Stimulated activated naive CD8-positive, alpha-beta T cell treated with anti-CD3 and anti-CD28 coated beads, Interleukin-15, Interleukin-2, amounts not matched to agents 100 ng/mL and 50 ng/mL, for 24 hours (primary cell): ENCODE measurements at regions not wholly inside any gene's neighbourhood (a gene's known extent, or its start where the extent isn't known, plus 50 kb on each side); places are given as distances from the start of the nearest gene placed in this dataset.

Experiments
- H3K27ac Mint-ChIP-seq: one replicate; pipeline ENCODE4 v1.8.0; 2021; ENCODE audit warnings: mild to moderate bottlenecking, mixed read lengths
- H3K27me3 Mint-ChIP-seq: one replicate; pipeline ENCODE4 v1.8.0; 2021; ENCODE audit warnings: mixed read lengths
- H3K36me3 Mint-ChIP-seq: one replicate; pipeline ENCODE4 v1.8.0; 2021; ENCODE audit warnings: low read depth, mixed read lengths
- H3K4me1 Mint-ChIP-seq: one replicate; pipeline ENCODE4 v1.8.0; 2021; ENCODE audit warnings: low read depth, mixed read lengths
- H3K4me3 Mint-ChIP-seq: one replicate; pipeline ENCODE4 v1.8.0; 2021; ENCODE audit warnings: mild to moderate bottlenecking, mixed read lengths
- H3K9me3 Mint-ChIP-seq: one replicate; pipeline ENCODE4 v1.8.0; 2021; ENCODE audit warnings: mixed read lengths

GRCh38 chrX:39527025-39527424 lies 570.7 kb downstream of the BCOR start:
- H3K4me1 Mint-ChIP-seq = no peaks in the 10 kb centered on the region
- no peaks in the 10 kb centered on the region for H3K27me3 Mint-ChIP-seq

GRCh38 chrX:39528161-39528916 lies 569.4 kb downstream of the BCOR start:
- Mint-ChIP-seq H3K9me3 (no peaks in the 10 kb centered on the region), H3K4me3 (no peak overlapping the region), H3K4me1 (peaks cover 6% of the 10 kb centered on the region), H3K27me3 (no peaks in the 10 kb centered on the region), H3K27ac (no peak overlapping the region), H3K36me3 (no peaks in the 10 kb centered on the region)

More at GRCh38 chrX:39527025-39527424, 570.7 kb downstream of the BCOR start:
- Mint-ChIP-seq H3K36me3 (no peaks in the 10 kb centered on the region), H3K9me3 (no peaks in the 10 kb centered on the region), H3K27ac (no peak overlapping the region), H3K4me3 (no peak overlapping the region)

GRCh38 chrX:39532761-39533160 lies 565.0 kb downstream of the BCOR start:
- Mint-ChIP-seq H3K4me1 (peaks cover 6% of the 10 kb centered on the region), H3K9me3 (no peaks in the 10 kb centered on the region), H3K27me3 (peaks cover 10% of the 10 kb centered on the region), H3K4me3 (no peak overlapping the region), H3K27ac (no peak overlapping the region), H3K36me3 (no peaks in the 10 kb centered on the region)

GRCh38 chrX:39534949-39535348 lies 562.8 kb downstream of the BCOR start:
- Mint-ChIP-seq H3K27ac (no peak overlapping the region), H3K9me3 (no peaks in the 10 kb centered on the region), H3K4me3 (no peak overlapping the region), H3K4me1 (peaks cover 6% of the 10 kb centered on the region), H3K36me3 (no peaks in the 10 kb centered on the region), H3K27me3 (peaks cover 10% of the 10 kb centered on the region)

- Mint-ChIP-seq H3K9me3 (no peaks in the 10 kb centered on the region), H3K4me3 (no peak overlapping the region)
Observed at GRCh38 chrX:39536211-39536610, 561.5 kb downstream of the BCOR start.

GRCh38 chrX:39541881-39542280 lies 555.9 kb downstream of the BCOR start:
- Mint-ChIP-seq H3K36me3 (no peaks in the 10 kb centered on the region), H3K9me3 (peaks cover 13% of the 10 kb centered on the region), H3K27ac (no peak overlapping the region), H3K27me3 (no peaks in the 10 kb centered on the region), H3K4me1 (no peaks in the 10 kb centered on the region), H3K4me3 (no peak overlapping the region)

More at GRCh38 chrX:39536211-39536610, 561.5 kb downstream of the BCOR start:
- Mint-ChIP-seq H3K27me3 (peaks cover 10% of the 10 kb centered on the region), H3K36me3 (no peaks in the 10 kb centered on the region), H3K4me1 (peaks cover 6% of the 10 kb centered on the region), H3K27ac (no peak overlapping the region)

GRCh38 chrX:39542316-39542715 lies 555.4 kb downstream of the BCOR start:
- H3K9me3 Mint-ChIP-seq = peaks cover 13% of the 10 kb centered on the region
- H3K27me3 Mint-ChIP-seq = no peaks in the 10 kb centered on the region
- no peaks in the 10 kb centered on the region for H3K36me3 Mint-ChIP-seq
- no peaks in the 10 kb centered on the region for H3K4me1 Mint-ChIP-seq
- no peak overlapping the region for H3K27ac Mint-ChIP-seq
- H3K4me3 Mint-ChIP-seq = no peak overlapping the region

- Mint-ChIP-seq H3K4me1 (peaks cover 20% of the 10 kb centered on the region), H3K4me3 (no peak overlapping the region), H3K36me3 (no peaks in the 10 kb centered on the region), H3K27ac (no peak overlapping the region), H3K27me3 (no peaks in the 10 kb centered on the region), H3K9me3 (no peaks in the 10 kb centered on the region)
Observed at GRCh38 chrX:39550795-39551361, 546.9 kb downstream of the BCOR start.

- H3K9me3 Mint-ChIP-seq = no peaks in the 10 kb centered on the region
- H3K27ac Mint-ChIP-seq = no peak overlapping the region
- no peaks in the 10 kb centered on the region for H3K27me3 Mint-ChIP-seq
- H3K4me1 Mint-ChIP-seq = peaks cover 20% of the 10 kb centered on the region
- no peak overlapping the region for H3K4me3 Mint-ChIP-seq
- no peaks in the 10 kb centered on the region for H3K36me3 Mint-ChIP-seq
Observed at GRCh38 chrX:39551762-39552161, 546.0 kb downstream of the BCOR start.

GRCh38 chrX:39555431-39555830 lies 542.3 kb downstream of the BCOR start:
- no peaks in the 10 kb centered on the region for H3K9me3 Mint-ChIP-seq
- no peak overlapping the region for H3K27ac Mint-ChIP-seq
- no peaks in the 10 kb centered on the region for H3K27me3 Mint-ChIP-seq
- no peak overlapping the region for H3K4me3 Mint-ChIP-seq
- no peaks in the 10 kb centered on the region for H3K36me3 Mint-ChIP-seq
- peaks cover 20% of the 10 kb centered on the region for H3K4me1 Mint-ChIP-seq

- H3K27me3 Mint-ChIP-seq = no peaks in the 10 kb centered on the region
- no peaks in the 10 kb centered on the region for H3K36me3 Mint-ChIP-seq
- H3K27ac Mint-ChIP-seq = no peak overlapping the region
- H3K4me3 Mint-ChIP-seq = no peak overlapping the region
- no peaks in the 10 kb centered on the region for H3K9me3 Mint-ChIP-seq
- peaks cover 15% of the 10 kb centered on the region for H3K4me1 Mint-ChIP-seq
Observed at GRCh38 chrX:39556056-39556455, 541.7 kb downstream of the BCOR start.

GRCh38 chrX:39559229-39559628 lies 538.5 kb downstream of the BCOR start:
- H3K36me3 Mint-ChIP-seq = no peaks in the 10 kb centered on the region
- H3K27ac Mint-ChIP-seq = no peak overlapping the region
- no peaks in the 10 kb centered on the region for H3K9me3 Mint-ChIP-seq
- H3K4me3 Mint-ChIP-seq = no peak overlapping the region
- peaks cover 3% of the 10 kb centered on the region for H3K4me1 Mint-ChIP-seq
- no peaks in the 10 kb centered on the region for H3K27me3 Mint-ChIP-seq

- Mint-ChIP-seq H3K4me1 (peaks cover 3% of the 10 kb centered on the region), H3K27me3 (no peaks in the 10 kb centered on the region), H3K9me3 (no peaks in the 10 kb centered on the region), H3K4me3 (no peak overlapping the region), H3K36me3 (no peaks in the 10 kb centered on the region), H3K27ac (no peak overlapping the region)
Observed at GRCh38 chrX:39560271-39560670, 537.5 kb downstream of the BCOR start.

- H3K4me1 Mint-ChIP-seq = peaks cover 3% of the 10 kb centered on the region
- H3K27me3 Mint-ChIP-seq = no peaks in the 10 kb centered on the region
- no peak overlapping the region for H3K4me3 Mint-ChIP-seq
- no peak overlapping the region for H3K27ac Mint-ChIP-seq
- no peaks in the 10 kb centered on the region for H3K36me3 Mint-ChIP-seq
- H3K9me3 Mint-ChIP-seq = no peaks in the 10 kb centered on the region
Observed at GRCh38 chrX:39563178-39563577, 534.6 kb downstream of the BCOR start.

GRCh38 chrX:39564751-39565150 lies 533.0 kb downstream of the BCOR start:
- Mint-ChIP-seq H3K27ac (no peak overlapping the region), H3K9me3 (no peaks in the 10 kb centered on the region), H3K4me3 (no peak overlapping the region), H3K36me3 (no peaks in the 10 kb centered on the region), H3K4me1 (peaks cover 3% of the 10 kb centered on the region), H3K27me3 (no peaks in the 10 kb centered on the region)

GRCh38 chrX:39574178-39574577 lies 523.6 kb downstream of the BCOR start:
- no peaks in the 10 kb centered on the region for H3K9me3 Mint-ChIP-seq
- peaks cover 20% of the 10 kb centered on the region for H3K4me1 Mint-ChIP-seq
- H3K36me3 Mint-ChIP-seq = no peaks in the 10 kb centered on the region
- H3K27me3 Mint-ChIP-seq = peaks cover 6% of the 10 kb centered on the region
- no peak overlapping the region for H3K27ac Mint-ChIP-seq
- H3K4me3 Mint-ChIP-seq = no peak overlapping the region
